T-helper 1 cell treated with Interleukin-12 subunit alpha and Interleukin-12 subunit beta and Interleukin-4 antibody, amounts not matched to agents 30 ng/mL and 1 ng/mL, for 36 hours (primary cell): ENCODE measurements at regions not wholly inside any gene's neighbourhood (a gene's known extent, or its start where the extent isn't known, plus 50 kb on each side); places are given as distances from the start of the nearest gene placed in this dataset.

Experiments used
- intact Hi-C: fragments of 100-400 bp; cut with micrococcal nuclease; formaldehyde crosslinking; loops from one replicate; pipeline ENCODE4 v1.15.1; 2024

DNA sequence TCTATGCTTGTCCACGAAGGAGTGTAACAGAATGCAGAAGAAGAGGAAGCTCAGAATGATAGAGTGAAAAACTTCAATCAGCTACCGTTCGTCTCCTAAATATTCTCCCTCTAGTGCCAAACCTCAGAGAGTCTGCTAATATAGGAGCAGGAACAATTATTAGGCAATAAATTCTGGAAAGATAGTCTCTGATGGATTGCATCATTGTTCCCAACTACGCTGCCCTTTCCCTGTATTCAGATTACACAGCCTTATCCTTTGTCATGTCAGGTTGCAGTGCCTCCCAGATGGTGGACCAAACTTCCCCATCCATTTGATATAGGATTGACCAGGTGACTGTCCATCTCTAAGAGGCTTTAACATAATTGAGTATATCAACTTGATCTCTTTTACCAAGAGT is 811.5 kb upstream of the CHAC2 start:
- intact Hi-C loops, result no loop called here

DNA sequence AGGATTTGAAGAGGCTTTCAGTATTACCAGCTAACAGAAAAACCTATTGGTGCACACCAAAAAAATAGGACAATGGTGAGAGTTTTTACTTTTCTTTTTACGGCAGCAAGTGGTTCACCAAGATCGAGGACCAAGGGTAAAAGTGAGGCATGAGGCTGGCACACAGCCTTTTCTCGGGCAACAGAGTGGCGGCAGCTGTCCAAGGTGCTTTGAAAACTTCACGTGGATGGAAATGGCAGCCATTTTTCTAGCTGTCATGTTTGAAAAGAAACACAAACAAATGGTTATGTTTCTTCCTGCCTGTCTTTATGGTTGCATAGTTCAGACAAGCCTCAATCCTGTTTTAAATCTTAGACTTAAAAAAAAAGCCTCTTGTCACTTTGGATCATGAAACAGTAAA is 812.5 kb upstream of the CHAC2 start:
- intact Hi-C loops, result no loop called here

DNA sequence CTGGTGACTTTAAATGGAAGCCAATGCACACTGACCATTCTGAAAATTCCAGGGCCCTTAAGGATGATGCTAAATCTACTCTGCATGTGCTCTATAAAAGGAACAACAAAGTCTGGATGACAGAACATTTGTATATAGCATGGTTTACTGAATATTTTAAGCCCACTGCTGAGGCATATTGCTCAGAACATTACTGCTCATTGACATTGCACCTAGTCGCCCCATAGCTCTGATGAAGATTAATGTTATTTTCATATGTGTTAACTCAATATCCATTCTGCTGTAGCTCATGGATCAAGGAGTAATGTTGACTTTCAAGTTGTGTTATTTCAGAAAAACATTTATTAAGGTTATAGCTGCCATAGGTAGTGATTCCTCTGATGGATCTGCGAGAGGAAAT is 827.5 kb upstream of the CHAC2 start:
- intact Hi-C loops, result no loop called here

DNA sequence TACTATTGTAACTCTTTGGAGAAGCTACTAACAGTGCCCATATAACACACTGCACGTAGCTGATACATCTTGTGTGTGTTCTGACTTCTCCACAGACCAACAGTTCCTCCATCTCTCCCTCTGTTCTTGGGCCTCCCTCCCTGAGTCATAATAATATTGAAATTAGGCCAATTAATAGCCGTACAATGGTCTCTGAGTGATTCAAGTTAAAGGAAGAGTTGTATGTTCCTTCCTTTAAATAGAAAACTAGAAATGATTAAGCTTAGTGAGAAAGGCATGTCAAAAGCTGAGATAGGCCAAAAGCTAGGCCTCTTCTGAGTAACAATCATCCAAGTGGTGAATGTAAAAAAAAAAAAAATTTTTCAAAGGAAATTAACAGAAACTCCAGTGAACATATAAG is 828.4 kb upstream of the CHAC2 start:
- intact Hi-C loops, result no loop called here

DNA sequence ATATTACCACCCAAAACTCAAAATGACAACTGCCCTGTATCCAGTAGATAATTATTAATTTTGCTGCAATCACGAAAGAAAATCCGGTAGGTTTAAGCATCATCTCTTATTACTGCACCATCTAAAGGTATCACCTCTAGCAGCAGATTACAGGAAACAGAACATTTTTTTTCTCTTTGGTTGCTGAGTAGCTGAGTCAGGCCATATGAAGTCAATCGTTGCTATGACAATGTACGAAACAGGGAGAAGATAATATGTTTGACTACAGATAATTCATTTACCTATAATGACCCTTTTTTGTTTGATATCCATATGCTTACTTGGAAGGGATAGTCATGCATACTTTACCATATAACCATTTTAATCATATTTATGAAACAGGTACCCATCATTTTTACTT is 831.6 kb upstream of the CHAC2 start:
- intact Hi-C loops, result no loop called here

DNA sequence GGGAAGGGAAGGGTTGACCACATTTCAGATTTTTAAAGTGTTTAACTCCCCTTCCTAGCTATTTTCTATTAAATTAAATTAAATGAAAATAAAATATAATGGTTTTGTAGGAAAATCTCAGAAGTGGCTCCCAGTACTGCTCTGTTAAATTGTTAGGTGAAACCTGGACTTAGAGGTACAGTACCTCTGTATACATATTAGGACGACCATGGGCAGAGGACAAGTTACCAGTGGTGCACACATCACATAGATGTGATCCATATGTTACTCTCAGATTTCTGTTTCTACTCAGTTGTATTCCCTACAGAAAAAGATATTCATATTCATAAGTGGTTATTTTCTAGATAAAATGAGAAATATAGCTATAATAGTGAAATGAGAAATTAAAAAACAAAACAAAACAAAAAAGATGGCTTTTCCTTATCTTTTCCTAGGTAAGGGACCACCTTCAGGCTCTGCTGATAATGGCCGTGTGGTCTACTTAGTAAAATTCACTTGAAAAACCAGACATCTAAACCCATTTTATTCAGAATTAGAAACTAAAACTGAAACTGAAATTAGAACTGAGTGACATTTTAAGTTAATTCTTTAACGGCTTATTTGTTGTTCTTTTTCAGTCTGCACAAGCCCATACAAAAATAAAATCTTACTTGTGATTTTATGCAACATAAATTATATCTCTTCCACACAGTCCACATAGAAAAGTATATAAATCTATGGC is 832.5 kb upstream of the CHAC2 start:
- intact Hi-C loops, result no loop called here

DNA sequence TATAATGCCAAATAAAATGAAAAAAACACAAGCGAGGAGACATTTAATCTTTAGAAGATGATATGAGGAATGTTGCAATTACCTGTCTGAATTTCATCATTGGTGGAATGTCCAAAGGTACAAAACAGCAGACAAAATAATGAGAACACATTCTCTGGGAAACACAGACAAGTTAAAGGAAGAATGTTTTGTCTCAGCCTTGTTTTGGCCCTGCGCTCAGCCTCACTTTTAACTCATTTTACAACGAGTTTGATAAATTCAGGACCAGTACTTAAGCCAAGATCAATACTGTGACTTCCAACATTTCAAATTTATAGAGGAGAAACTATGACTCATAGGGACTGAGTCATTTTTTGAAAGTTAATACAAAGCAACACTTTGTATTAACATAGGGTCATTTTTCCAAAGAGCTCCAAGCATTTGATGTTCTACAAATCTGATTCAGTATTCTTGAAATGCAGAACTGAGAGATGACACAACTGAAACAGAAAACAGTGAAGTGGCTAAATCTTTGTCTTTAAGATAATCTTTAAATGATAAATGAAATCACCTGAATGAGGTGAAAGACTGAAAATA is 833.2 kb upstream of the CHAC2 start:
- intact Hi-C loops, result no loop called here

DNA sequence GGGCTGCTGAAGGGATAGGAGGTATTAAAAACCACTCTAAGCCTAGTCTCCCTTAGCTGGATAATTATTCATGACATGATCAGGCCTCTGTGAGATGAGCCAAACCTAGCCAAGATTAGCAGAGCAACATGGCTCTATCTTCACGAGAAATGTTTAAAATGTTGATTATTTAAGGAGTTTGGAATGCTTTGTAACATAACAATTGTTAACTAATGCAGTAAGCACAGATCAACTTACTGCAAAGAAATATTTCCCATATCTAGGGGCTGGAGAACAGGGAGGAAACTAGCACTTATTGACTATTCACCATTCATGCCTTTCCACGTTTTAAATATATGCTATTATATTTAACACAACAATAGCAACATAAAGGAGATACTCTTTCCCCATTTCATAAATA is 833.7 kb upstream of the CHAC2 start:
- intact Hi-C loops, result no loop called here

DNA sequence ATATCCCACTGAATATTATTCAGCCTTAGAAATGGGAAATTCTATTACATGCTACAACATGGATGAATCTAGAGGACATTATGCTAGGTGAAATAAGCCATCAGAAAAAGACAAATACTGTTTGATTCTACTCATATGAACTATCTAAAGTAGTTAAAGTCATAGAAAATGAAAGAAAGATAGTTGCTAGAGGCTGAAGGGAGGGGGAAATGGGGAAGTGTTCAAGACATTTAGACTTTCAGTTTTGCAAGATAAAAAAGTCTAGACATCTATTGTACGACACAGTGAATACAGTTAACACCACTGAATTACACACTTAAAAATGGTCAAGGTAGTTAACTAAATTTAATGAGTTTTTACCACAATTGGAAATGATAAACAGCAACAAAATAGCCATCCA is 835.9 kb upstream of the CHAC2 start:
- intact Hi-C loops, result no loop called here

DNA sequence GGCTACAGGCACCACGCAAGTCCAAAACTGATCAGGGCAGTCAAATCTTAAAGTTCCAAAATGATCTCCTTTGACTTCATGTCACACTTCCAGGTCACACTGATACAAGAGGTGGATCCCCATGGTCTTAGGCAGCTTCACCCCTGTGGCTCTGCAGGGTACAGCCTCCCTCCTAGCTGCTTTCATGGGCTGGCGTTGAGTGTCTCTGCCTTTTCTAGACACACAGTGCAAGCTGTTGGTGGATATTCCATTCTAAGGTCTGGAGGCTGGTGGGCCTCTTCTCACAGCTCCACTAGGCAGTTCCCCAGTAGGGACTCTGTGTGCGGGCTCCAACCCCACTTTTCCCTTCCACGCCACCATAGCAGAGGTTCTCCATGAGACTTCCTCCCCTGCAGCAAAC is 838.2 kb upstream of the CHAC2 start:
- intact Hi-C loops, result no loop called here

DNA sequence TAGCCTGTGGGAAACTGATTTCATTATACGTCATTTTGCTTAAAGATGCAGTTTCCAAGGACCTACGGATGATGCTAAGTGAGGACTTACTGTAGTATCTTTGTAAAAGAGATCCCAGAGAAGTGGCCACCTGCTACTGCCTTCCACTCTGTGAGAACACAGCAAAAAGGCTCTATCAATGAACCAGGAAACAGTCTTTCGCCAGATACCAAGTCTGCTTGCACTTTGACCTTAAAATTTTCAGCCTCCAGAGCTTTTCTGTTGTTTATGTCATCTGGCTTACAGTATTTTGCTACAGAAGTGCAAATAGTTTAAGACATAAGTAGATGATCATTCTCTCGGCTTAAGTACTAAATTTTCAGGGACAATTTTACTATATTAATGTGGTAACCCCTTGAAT is 847.9 kb upstream of the CHAC2 start:
- intact Hi-C loops, result no loop called here

DNA sequence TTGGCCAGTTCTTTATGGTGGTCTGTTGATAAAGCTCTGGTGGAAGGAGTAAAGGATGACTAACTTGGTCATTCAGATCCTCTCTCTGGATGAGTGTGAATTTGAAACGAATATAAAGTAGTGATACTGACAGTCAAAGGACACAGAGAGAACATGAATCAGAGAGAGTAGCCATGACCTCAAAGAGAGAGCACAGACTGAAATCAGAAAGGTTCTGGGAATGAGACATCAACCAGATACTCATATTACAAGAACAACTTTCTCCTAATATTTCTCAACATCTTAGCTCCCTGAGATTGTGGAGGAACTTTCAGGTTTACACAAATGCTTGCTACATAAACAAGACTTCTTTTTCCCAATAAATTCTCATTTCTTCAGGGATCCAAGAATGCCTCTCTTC is 849.1 kb upstream of the CHAC2 start:
- intact Hi-C loops, result no loop called here

DNA sequence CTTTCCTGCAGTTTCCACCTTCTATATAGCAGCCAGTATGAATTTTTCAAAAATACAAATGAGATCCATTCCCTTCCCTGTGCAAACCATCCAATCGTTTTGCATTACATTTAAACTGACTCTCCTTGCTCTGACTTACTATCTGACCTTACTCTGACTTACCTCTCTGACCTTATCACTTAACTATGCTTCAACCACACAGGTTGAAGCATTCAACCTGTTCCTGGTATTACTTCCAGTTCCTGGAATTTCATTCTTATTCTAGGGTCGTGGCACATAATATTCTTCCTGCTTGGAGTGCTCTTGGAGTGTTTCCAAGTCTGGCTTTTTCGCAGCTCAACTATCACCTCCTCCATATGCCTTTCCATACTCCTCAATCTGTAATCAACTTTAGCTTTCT is 850.6 kb upstream of the CHAC2 start:
- intact Hi-C loops, result no loop called here

DNA sequence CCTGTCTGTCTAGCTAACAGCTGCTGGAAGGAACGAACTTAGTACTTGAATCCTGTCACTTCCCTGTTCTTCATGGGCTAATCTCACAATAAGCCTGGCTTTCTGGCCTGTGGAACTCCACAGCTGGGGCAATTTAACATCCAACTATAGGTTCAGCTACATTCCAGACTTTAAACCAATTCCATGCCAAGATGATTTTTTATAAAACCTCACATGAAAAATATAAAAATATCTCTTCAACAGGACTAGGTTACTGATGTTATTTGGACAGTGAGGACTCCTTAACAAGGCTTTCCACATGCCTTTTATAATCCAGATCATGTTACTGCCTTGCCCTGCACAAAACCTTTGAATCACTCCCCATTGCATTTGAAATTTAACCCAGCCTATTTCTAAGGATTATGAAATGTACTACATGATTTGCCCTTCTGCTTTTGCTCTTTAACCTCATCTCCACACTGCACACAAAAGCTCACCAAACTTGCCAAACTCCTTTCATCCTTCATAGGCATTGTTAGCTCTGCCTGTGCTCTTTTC is 863.2 kb upstream of the CHAC2 start:
- intact Hi-C loops, result no loop called here

DNA sequence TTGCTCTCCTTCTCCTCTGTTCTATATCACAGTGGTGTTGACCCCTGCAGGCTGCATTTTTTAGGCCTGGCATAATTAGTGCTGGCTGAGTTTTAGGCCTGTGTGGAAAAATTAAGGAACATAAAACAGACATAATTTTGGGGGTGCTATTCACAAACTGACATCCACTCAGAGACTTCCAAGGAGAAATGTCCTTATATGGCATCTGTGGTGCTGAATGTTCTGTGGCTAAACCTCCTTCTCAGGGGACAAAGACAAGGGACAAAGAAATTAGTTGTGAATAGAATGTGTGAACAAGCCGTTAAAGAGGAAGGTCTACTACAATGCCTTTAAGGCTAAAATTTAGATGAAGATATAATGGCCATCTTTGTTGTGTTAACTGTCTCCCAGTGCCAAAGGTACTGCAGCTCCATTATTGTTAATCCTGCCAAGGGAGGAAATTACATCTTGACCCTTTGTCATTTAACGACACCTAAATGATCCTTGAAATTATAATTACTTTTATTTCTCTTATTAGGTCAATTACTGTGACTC is 870.0 kb upstream of the CHAC2 start:
- intact Hi-C loops, result no loop called here

DNA sequence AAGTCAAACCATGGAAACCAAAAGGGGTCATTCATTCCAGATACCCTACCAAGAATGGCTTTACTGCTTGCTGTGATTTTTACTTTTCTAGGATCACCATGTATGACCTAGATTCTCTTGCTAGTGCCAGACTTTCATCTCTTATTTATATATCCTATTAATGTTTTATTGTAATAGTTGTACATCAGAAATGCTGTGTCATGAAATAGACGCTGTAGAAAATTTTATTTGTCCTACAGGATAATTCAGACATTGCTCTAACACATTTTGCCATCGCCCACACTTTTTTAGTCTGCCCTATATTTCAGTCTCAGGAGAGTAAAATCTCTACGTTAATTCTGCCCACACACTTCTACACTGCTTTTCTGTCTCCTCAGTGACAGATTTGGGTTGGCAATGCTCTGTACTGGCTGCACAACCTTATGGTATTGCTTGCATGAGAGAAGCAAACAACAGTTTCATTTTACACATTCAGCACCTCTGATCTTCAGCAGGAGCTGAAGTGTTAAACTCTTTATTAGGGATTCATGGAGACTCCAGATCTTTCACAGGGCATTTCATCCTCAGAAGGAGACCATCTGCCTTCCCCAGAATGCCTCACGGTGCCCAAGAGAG is 871.8 kb upstream of the CHAC2 start:
- intact Hi-C loops, result no loop called here

DNA sequence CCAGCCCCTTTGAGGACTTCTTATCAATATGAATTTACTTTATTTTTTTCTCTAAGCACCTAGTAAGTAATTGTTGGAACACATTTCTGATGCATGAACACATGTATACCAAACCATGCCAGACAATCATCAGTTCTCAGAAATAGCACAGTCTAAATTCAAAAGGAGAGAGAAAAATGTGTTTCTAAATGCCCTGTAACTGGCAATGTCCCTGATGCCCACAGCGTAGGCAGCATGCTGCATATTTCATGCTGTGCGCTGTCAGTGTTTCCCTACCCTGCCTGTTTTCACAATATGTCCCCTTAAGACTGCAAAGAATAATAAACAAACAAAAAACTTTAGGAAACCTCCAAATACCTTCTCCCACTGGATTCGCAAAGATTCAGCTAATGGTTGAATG is 881.0 kb upstream of the CHAC2 start:
- intact Hi-C loops, result no loop called here

DNA sequence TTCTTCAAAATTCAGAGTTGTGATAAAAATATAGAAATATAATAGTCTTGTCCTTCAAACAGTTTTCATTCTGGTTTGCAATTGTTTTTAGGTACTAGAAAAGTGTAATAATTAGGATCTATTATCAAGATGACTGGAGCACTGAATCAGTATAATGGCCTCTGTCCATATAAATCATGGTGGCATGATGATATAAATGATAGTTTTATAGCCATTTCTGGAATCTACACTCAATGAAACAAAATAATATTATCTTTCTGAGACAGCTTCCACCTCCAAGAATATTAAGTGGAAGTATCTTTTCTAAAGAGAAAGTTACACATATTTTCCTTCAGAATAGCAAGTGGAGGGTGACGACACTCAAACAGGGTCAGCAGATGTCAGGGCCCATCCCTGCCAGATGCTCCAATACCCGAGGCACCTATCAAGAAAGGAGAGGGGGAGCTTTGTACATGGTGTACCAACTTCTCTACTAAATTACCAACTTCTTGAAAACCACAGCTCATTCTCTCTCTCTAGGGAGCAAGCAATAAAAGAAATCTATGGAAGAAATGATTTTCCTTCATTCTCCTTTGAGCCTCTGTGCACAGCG is 882.7 kb upstream of the CHAC2 start:
- intact Hi-C loops, result no loop called here

DNA sequence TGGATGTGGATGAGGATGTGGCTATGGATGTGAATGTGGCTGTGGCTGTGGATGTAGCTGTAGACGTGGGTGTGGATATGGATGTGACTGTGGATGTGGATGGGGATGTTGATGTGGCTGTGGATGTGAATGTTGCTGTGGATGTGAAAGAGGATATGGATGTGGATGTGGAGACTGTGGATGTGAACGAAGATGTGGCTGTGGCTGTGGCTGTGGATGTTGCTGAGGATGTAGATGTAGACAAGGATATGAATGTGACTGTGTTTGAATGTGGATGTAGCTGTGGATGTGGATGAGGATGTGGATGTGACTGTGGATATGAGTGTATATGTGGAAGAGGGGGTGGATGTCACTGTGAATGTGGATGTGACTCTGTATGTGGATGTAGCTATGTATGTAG is 884.6 kb upstream of the CHAC2 start:
- intact Hi-C loops, result no loop called here

DNA sequence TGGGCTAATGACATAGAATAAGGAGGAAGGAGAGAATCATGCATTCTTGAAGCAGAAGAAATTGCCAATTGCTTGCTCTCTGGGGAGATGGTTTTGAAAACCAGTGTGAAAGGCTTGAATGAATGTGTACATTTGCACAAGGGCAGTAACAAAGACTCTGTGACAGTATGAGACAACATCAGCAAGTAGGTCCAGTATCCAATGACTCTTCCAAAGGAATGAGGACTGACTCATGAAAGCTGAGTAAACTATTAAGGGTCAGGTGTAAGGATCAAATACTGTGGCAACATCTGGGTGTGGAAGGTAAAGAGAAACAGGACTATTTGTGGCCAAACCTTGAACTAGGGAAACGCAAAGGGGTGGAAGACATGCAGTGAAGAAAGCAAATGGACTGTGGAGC is 886.0 kb upstream of the CHAC2 start:
- intact Hi-C loops, result no loop called here

DNA sequence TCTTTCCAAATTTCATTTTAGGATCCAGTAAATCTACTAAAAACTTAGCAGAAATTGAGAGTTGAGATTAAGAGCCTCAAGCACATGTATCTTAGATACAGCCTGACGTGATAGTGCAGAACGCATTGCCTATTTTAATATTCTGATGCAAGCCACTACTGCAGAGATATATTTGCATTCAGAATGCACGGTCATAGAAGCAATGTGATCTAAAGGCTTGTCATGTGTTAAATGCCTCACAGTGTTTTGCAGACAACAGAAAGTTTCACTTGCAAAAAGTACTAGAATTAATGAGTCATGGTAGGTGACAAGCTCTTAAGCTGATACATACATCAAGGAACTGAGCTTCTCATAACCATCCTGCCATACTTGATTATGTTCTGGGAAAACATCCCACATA is 886.7 kb upstream of the CHAC2 start:
- intact Hi-C loops, result no loop called here

DNA sequence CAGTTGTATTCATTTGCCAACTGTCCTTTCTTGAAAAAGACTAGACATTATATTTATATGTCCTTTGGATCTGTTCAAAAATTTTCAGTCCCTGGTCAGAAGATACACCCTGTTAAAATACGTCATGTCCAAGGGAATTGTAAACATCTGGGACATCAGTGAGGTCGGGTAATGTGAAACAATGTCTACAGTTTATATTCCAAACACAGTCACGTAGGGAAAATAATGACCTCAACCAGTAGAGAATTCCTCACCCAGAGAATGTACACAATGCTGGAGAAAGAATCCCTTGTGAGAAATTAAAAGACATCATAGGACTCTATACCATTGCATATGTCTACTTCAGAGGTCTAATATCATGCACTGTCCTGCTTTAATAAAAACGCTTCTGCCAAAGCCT is 888.0 kb upstream of the CHAC2 start:
- intact Hi-C loops, result no loop called here
